ENCODE measurements at regions not wholly inside any gene's neighbourhood (a gene's known extent, or its start where the extent isn't known, plus 50 kb on each side); places are given as distances from the start of the nearest gene placed in this dataset.

- Histone ChIP-seq H2AFZ (peak overlapping the region; percentile 61; the same call in 1 of the 2 replicates), H3K9me2 (ENCODE audit: insufficient read depth) (0 out of 2 replicates have a peak, but pooled peaks cover 3% of the 10 kb centered on the region), H3K36me3 (ENCODE audit: insufficient read depth) (no peaks in the 10 kb centered on the region), H4K20me1 (replicated peaks; ENCODE audit: insufficient read depth) (no peaks in the 10 kb centered on the region), H3F3A (replicated peaks; ENCODE audit: low read depth) (no peaks in the 10 kb centered on the region), H3K4me1 (ENCODE audit: insufficient read depth) (no peaks in the 10 kb centered on the region; the same call in 1 of the 2 replicates), H3K4me3 (no peak overlapping the region), H3K27me3 (ENCODE audit: insufficient read depth) (no peaks in the 10 kb centered on the region), H3K4me2 (no peak overlapping the region), H3K79me2 (replicated peaks; ENCODE audit: insufficient read depth) (no peaks in the 10 kb centered on the region), H3K27ac (ENCODE audit: low read depth) (no peak overlapping the region)
- Mint-ChIP-seq H3K9me3 (no peaks in the 10 kb centered on the region), H3K27me3 (ENCODE audit: insufficient read depth, low read depth, poor library complexity) (peaks cover 3% of the 10 kb centered on the region), H3K36me3 (ENCODE audit: low read depth) (no peaks in the 10 kb centered on the region), H3K27ac (no peak overlapping the region), H3K4me3 (no peak overlapping the region), H3K4me1 (peaks cover 5% of the 10 kb centered on the region; the same call in 2 of the 3 replicates)
- ATAC-seq, result no peak
- DNase-seq (ENCODE audit: low spot score), result no peak
- TF ChIP-seq POLR2AphosphoS5 (IDR thresholded peaks at IDR 0.05; ENCODE audit: low read depth) (no peak), STAT1 (IDR thresholded peaks at IDR 0.05; ENCODE audit: unreplicated experiment) (no peak)
Measured at GRCh38 chr3:189419038-189419437, 212.2 kb upstream of the TP63 start.

GRCh38 chr3:189419683-189420082 is 211.5 kb upstream of the TP63 start:
- Mint-ChIP-seq H3K36me3 (ENCODE audit: low read depth) (no peaks in the 10 kb centered on the region), H3K4me1 (no peaks in the 10 kb centered on the region; the same call in 2 of the 3 replicates), H3K9me3 (no peaks in the 10 kb centered on the region), H3K27ac (no peak overlapping the region), H3K4me3 (no peak overlapping the region), H3K27me3 (ENCODE audit: insufficient read depth, low read depth, poor library complexity) (peaks cover 3% of the 10 kb centered on the region)
- Histone ChIP-seq H3F3A (replicated peaks; ENCODE audit: low read depth) (no peaks in the 10 kb centered on the region), H2AFZ (no peak overlapping the region), H3K36me3 (ENCODE audit: insufficient read depth) (no peaks in the 10 kb centered on the region), H4K20me1 (replicated peaks; ENCODE audit: insufficient read depth) (no peaks in the 10 kb centered on the region), H3K9me2 (ENCODE audit: insufficient read depth) (0 out of 2 replicates have a peak, but pooled peaks cover 3% of the 10 kb centered on the region), H3K27me3 (ENCODE audit: insufficient read depth) (no peaks in the 10 kb centered on the region), H3K4me2 (no peak overlapping the region), H3K4me1 (ENCODE audit: insufficient read depth) (no peaks in the 10 kb centered on the region; the same call in 1 of the 2 replicates), H3K27ac (ENCODE audit: low read depth) (no peak overlapping the region), H3K79me2 (replicated peaks; ENCODE audit: insufficient read depth) (no peaks in the 10 kb centered on the region), H3K4me3 (no peak overlapping the region)
- TF ChIP-seq ZNF114 (CRISPR knock-in tag; IDR thresholded peaks at IDR 0.05) (no peak), JUNB (IDR thresholded peaks at IDR 0.05; ENCODE audit: unreplicated experiment) (no peak)
- no peak for DNase-seq (ENCODE audit: low spot score)
- no peak for ATAC-seq

GRCh38 chr3:189424922-189425321 is 206.3 kb upstream of the TP63 start:
- no peaks in the 10 kb centered on the region for H3K27me3 ChIP-seq (ENCODE audit: insufficient read depth)
- H3K4me2 ChIP-seq, result no peak overlapping the region
- no peak overlapping the region for H3K27ac Mint-ChIP-seq
- no peaks in the 10 kb centered on the region for H3K79me2 ChIP-seq (replicated peaks; ENCODE audit: insufficient read depth)
- H4K20me1 ChIP-seq (replicated peaks; ENCODE audit: insufficient read depth), result no peaks in the 10 kb centered on the region
- ATAC-seq (no peak), DNase-seq (ENCODE audit: low spot score) (no peak)
- H3K27me3 Mint-ChIP-seq (ENCODE audit: insufficient read depth, low read depth, poor library complexity), result peaks cover 5% of the 10 kb centered on the region
- peaks cover 13% of the 10 kb centered on the region for H3K4me1 Mint-ChIP-seq
- no peak overlapping the region for H3K4me3 Mint-ChIP-seq
- no peaks in the 10 kb centered on the region for H3K36me3 ChIP-seq (ENCODE audit: insufficient read depth)
- no peaks in the 10 kb centered on the region for H3K36me3 Mint-ChIP-seq (ENCODE audit: low read depth)
- no peak overlapping the region for H3K27ac ChIP-seq (ENCODE audit: low read depth)
- H3K4me3 ChIP-seq, result no peak overlapping the region
- H2AFZ ChIP-seq, result peak overlapping the region; percentile 56
- 0 out of 2 replicates have a peak, but pooled peaks cover 6% of the 10 kb centered on the region for H3K9me2 ChIP-seq (ENCODE audit: insufficient read depth)
- no peaks in the 10 kb centered on the region for H3F3A ChIP-seq (replicated peaks; ENCODE audit: low read depth)
- H3K4me1 ChIP-seq (ENCODE audit: insufficient read depth), result peaks cover 12% of the 10 kb centered on the region
- H3K9me3 Mint-ChIP-seq, result no peaks in the 10 kb centered on the region
- TF ChIP-seq NANOG (IDR thresholded peaks at IDR 0.05; ENCODE audit: borderline replicate concordance) (no peak), ZNF114 (CRISPR knock-in tag; IDR thresholded peaks at IDR 0.05) (no peak), POLR2AphosphoS5 (IDR thresholded peaks at IDR 0.05; ENCODE audit: low read depth) (no peak), ZNF462 (CRISPR knock-in tag; IDR thresholded peaks at IDR 0.05) (no peak), ZNF331 (CRISPR knock-in tag; IDR thresholded peaks at IDR 0.05; ENCODE audit: low read depth) (no peak)
- TF ChIP-seq, protein P1, sequence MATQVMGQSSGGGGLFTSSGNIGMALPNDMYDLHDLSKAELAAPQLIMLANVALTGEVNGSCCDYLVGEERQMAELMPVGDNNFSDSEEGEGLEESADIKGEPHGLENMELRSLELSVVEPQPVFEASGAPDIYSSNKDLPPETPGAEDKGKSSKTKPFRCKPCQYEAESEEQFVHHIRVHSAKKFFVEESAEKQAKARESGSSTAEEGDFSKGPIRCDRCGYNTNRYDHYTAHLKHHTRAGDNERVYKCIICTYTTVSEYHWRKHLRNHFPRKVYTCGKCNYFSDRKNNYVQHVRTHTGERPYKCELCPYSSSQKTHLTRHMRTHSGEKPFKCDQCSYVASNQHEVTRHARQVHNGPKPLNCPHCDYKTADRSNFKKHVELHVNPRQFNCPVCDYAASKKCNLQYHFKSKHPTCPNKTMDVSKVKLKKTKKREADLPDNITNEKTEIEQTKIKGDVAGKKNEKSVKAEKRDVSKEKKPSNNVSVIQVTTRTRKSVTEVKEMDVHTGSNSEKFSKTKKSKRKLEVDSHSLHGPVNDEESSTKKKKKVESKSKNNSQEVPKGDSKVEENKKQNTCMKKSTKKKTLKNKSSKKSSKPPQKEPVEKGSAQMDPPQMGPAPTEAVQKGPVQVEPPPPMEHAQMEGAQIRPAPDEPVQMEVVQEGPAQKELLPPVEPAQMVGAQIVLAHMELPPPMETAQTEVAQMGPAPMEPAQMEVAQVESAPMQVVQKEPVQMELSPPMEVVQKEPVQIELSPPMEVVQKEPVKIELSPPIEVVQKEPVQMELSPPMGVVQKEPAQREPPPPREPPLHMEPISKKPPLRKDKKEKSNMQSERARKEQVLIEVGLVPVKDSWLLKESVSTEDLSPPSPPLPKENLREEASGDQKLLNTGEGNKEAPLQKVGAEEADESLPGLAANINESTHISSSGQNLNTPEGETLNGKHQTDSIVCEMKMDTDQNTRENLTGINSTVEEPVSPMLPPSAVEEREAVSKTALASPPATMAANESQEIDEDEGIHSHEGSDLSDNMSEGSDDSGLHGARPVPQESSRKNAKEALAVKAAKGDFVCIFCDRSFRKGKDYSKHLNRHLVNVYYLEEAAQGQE (IDR thresholded peaks at IDR 0.05; ENCODE audit: unreplicated experiment), result no peak
